ENCODE measurements at regions not wholly inside any gene's neighbourhood (a gene's known extent, or its start where the extent isn't known, plus 50 kb on each side); places are given as distances from the start of the nearest gene placed in this dataset.

DNA sequence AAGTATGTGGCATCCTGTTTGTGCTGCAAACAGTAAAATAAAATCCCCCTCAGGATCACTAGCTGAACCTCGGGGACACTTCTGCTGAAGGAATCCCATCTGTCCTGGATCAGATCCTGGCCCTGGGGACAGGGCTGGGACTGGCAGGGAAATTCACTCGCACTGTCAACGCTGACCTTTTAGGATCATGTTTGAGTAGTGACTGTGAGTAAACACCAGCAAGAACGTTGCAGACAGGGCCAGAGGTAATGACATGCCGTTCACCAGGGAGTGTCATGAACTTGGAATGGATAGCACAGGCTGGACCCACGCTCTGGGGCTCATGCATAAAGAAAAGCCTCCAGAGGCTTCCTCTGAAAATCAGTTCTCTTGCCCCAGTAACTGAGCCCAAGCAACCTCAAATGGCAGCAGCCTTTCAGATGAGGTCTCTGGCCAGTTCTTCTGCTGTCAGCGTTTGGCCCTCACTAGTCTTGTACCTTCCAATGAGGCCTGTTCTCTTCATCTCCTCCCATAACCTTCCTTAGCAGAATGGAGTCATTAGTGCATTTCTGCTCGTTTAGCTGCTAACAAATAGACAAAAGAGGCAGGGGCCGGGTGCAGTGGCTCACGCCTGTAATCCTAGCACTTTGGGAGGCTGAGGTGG, 51.0 kb upstream of the BARX2 start:
- Histone ChIP-seq H3K36me3 (ENCODE audit: control insufficient read depth in 3 of 3, insufficient read depth in 3 of 3, low read length in 3 of 3) (no peaks in the 10 kb centered on the region), H3K27me3 (ENCODE audit: control insufficient read depth in 3 of 3, insufficient read depth in 3 of 3, low read length in 3 of 3) (no peaks in the 10 kb centered on the region), H3K4me3 (ENCODE audit: low read length in 3 of 3) (peak overlapping the region in 1 of 3 donors; percentile 24), H3K9me3 (ENCODE audit: control insufficient read depth in 3 of 3, low read length in 3 of 3) (no peaks in the 10 kb centered on the region), H3K4me1 (ENCODE audit: control insufficient read depth in 3 of 3, insufficient read depth in 3 of 3, low read length in 3 of 3) (peaks cover 2 to 8% (median 6%) of the 10 kb centered on the region in 3 donors), H3K27ac (ENCODE audit: low read depth, low read length) (peak overlapping the region; percentile 31), H3K9ac (ENCODE audit: low read depth in 1 of 3, low read length in 3 of 3) (no peak overlapping the region)

DNA sequence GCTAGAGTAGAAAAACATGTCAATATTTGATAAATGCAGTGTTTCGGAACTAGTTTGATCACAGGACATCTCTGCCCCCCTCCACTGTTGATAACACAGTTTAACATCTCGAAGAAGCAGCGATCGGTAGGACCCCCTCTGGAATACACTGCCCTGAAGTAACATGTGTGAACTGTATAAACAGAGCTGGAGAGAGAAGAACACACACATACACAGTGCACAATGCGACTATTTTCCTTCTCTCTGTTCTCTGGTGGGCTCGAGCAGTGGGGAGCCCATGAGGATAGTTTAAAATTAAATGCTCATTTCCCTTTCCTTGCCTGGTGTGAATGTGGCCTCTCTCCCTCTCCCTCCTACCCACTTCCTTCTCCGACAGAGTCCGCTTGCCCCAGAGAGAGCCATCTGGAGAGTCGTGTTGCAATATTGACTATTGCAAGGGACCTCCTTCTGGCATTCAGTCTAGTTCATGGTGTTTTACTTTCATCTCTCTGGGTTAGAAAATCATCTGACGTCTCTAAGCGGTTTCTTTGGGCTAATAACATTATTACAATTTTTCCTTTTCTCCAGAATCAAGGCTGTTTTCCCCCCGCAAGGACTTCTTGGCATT, 51.6 kb upstream of the BARX2 start:
- H3K27me3 ChIP-seq (ENCODE audit: control insufficient read depth in 3 of 3, insufficient read depth in 3 of 3, low read length in 3 of 3): no peaks in the 10 kb centered on the region
- H3K4me1 ChIP-seq (ENCODE audit: control insufficient read depth in 3 of 3, insufficient read depth in 3 of 3, low read length in 3 of 3): peaks cover 2 to 8% (median 6%) of the 10 kb centered on the region in 3 donors
- peak overlapping the region; percentile 31 for H3K27ac ChIP-seq (ENCODE audit: low read depth, low read length)
- H3K9me3 ChIP-seq (ENCODE audit: control insufficient read depth in 3 of 3, low read length in 3 of 3): no peaks in the 10 kb centered on the region
- H3K36me3 ChIP-seq (ENCODE audit: control insufficient read depth in 3 of 3, insufficient read depth in 3 of 3, low read length in 3 of 3): no peaks in the 10 kb centered on the region
- no peak overlapping the region for H3K4me3 ChIP-seq (ENCODE audit: low read length in 3 of 3)
- no peak overlapping the region for H3K9ac ChIP-seq (ENCODE audit: low read depth in 1 of 3, low read length in 3 of 3)

DNA sequence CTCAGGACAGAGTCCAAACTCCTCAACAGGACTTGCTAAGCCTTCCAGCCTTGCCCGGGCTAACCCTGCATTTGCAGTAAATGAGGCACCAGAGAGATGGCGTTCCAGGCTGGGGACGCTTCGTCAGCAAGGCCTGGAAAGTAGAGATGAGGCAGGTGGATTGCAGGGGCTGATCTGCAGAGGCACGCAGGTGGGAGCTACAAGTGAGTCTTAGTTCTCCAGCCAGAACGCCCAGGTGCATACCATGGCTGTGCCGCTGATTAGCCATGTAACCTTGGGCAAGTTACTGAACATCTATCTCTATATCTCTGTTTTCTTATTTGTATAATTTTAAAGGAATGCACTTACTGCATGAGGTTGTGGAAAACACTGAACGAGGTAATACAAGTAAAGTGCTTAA, 52.7 kb upstream of the BARX2 start:
- H3K9me3 ChIP-seq (ENCODE audit: control insufficient read depth in 3 of 3, low read length in 3 of 3): no peaks in the 10 kb centered on the region
- H3K4me1 ChIP-seq (ENCODE audit: control insufficient read depth in 3 of 3, insufficient read depth in 3 of 3, low read length in 3 of 3): peaks cover 2 to 8% (median 6%) of the 10 kb centered on the region in 3 donors
- no peaks in the 10 kb centered on the region for H3K27me3 ChIP-seq (ENCODE audit: control insufficient read depth in 3 of 3, insufficient read depth in 3 of 3, low read length in 3 of 3)
- H3K36me3 ChIP-seq (ENCODE audit: control insufficient read depth in 3 of 3, insufficient read depth in 3 of 3, low read length in 3 of 3): no peaks in the 10 kb centered on the region
- no peak overlapping the region for H3K27ac ChIP-seq (ENCODE audit: low read depth, low read length)
- H3K4me3 ChIP-seq (ENCODE audit: low read length in 3 of 3): no peak overlapping the region
- H3K9ac ChIP-seq (ENCODE audit: low read depth in 1 of 3, low read length in 3 of 3): no peak overlapping the region

DNA sequence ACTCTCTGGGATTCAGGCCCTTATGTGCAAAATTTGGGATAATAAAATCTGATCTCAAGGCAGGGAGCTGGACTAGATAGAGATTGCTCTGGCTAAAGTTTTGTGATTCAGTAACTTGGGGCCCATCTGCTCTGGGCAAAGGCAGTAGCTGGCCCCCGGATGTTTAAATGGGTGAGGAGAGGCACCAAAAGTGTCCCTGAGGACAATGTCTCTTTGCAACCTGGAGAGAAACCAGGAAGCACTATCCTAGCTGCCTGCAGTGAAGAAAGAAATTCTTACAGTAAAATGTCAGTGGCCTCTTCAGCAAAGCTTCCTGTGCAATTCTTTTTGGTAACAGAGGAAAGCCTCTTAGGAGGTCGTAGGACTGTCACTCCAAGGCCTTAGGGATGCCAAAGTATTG, 54.6 kb upstream of the BARX2 start:
- H3K9ac ChIP-seq (ENCODE audit: low read depth in 1 of 3, low read length in 3 of 3): no peak overlapping the region

DNA sequence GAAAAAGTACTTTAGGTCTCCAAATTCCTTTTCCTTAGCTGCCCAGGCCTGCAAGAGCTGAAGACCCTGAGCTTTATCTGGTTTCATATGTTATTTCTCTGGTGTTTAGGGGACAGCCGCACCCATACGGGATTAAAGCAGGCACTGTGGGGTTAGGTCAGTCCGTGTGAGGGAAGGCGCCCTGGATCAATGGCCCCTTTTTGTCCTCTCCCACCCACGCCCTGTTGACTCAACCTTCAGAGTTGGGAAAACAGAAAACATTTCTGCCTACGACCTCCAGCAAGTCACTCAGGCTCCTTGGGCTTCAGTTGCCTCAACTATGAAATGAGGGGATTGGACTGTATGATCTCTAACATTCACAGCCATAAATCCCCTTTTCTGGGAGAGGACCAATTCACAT, 55.2 kb upstream of the BARX2 start:
- H3K9me3 ChIP-seq (ENCODE audit: control insufficient read depth in 3 of 3, low read length in 3 of 3): no peaks in the 10 kb centered on the region
- peaks cover 2 to 8% (median 6%) of the 10 kb centered on the region in 3 donors for H3K4me1 ChIP-seq (ENCODE audit: control insufficient read depth in 3 of 3, insufficient read depth in 3 of 3, low read length in 3 of 3)
- H3K36me3 ChIP-seq (ENCODE audit: control insufficient read depth in 3 of 3, insufficient read depth in 3 of 3, low read length in 3 of 3): no peaks in the 10 kb centered on the region
- no peak overlapping the region for H3K27ac ChIP-seq (ENCODE audit: low read depth, low read length)
- no peaks in the 10 kb centered on the region for H3K27me3 ChIP-seq (ENCODE audit: control insufficient read depth in 3 of 3, insufficient read depth in 3 of 3, low read length in 3 of 3)
- no peak overlapping the region for H3K9ac ChIP-seq (ENCODE audit: low read depth in 1 of 3, low read length in 3 of 3)
- H3K4me3 ChIP-seq (ENCODE audit: low read length in 3 of 3): no peak overlapping the region

More for the DNA sequence above, 54.6 kb upstream of the BARX2 start:
- Histone ChIP-seq H3K4me1 (ENCODE audit: control insufficient read depth in 3 of 3, insufficient read depth in 3 of 3, low read length in 3 of 3) (peaks cover 2 to 8% (median 6%) of the 10 kb centered on the region in 3 donors), H3K27me3 (ENCODE audit: control insufficient read depth in 3 of 3, insufficient read depth in 3 of 3, low read length in 3 of 3) (no peaks in the 10 kb centered on the region), H3K36me3 (ENCODE audit: control insufficient read depth in 3 of 3, insufficient read depth in 3 of 3, low read length in 3 of 3) (no peaks in the 10 kb centered on the region), H3K4me3 (ENCODE audit: low read length in 3 of 3) (no peak overlapping the region), H3K9me3 (ENCODE audit: control insufficient read depth in 3 of 3, low read length in 3 of 3) (no peaks in the 10 kb centered on the region), H3K27ac (ENCODE audit: low read depth, low read length) (no peak overlapping the region)

DNA sequence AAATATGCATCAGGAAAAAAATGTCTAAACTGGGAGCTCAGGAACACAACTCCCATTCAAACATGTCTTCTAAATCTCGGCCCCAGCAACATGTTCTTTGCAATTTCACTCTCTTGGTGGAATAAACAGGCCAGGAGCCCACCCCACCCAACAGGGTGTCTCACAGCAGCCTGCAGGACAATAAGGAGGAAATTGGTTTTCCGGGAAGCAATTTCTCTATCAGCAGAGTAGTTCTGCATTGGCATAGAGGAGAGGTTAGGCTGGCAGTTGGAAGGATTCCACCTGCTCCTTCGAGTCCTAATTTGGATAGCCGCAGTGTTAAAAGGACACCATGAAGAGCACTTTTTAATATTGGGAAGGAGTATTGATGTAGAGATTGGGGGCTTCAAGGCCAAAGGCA, 55.9 kb upstream of the BARX2 start:
- Histone ChIP-seq H3K36me3 (ENCODE audit: control insufficient read depth in 3 of 3, insufficient read depth in 3 of 3, low read length in 3 of 3) (no peaks in the 10 kb centered on the region), H3K27me3 (ENCODE audit: control insufficient read depth in 3 of 3, insufficient read depth in 3 of 3, low read length in 3 of 3) (no peaks in the 10 kb centered on the region), H3K9ac (ENCODE audit: low read depth in 1 of 3, low read length in 3 of 3) (no peak overlapping the region)

DNA sequence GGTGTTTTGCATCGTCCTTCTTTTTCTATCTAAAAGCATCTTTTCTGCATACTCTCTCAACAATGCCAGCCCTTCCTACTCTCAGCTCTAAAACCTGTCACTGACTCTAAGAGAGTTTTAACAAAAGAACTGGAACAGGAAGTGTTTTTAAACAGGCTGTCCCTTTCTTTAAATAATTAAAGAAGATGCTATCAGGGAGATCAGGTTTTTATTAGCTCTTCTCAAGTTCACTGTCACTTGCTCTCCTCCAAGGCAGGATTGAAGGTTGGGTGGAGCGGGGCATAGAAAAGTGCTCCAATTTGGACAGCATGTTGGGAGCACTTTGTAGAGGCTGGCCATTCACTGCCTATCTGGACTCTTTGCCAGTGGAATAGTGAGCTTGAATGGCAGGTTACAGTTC, 56.4 kb upstream of the BARX2 start:
- H3K27ac ChIP-seq (ENCODE audit: low read depth, low read length): no peak overlapping the region
- no peaks in the 10 kb centered on the region for H3K9me3 ChIP-seq (ENCODE audit: control insufficient read depth in 3 of 3, low read length in 3 of 3)
- no peak overlapping the region for H3K4me3 ChIP-seq (ENCODE audit: low read length in 3 of 3)
- no peaks in the 10 kb centered on the region for H3K27me3 ChIP-seq (ENCODE audit: control insufficient read depth in 3 of 3, insufficient read depth in 3 of 3, low read length in 3 of 3)
- no peak overlapping the region for H3K9ac ChIP-seq (ENCODE audit: low read depth in 1 of 3, low read length in 3 of 3)
- peaks cover 0 to 5% (median 2%) of the 10 kb centered on the region in 3 donors for H3K4me1 ChIP-seq (ENCODE audit: control insufficient read depth in 3 of 3, insufficient read depth in 3 of 3, low read length in 3 of 3)
- no peaks in the 10 kb centered on the region for H3K36me3 ChIP-seq (ENCODE audit: control insufficient read depth in 3 of 3, insufficient read depth in 3 of 3, low read length in 3 of 3)

More for the DNA sequence above, 55.9 kb upstream of the BARX2 start:
- Histone ChIP-seq H3K4me1 (ENCODE audit: control insufficient read depth in 3 of 3, insufficient read depth in 3 of 3, low read length in 3 of 3) (peaks cover 4 to 7% (median 5%) of the 10 kb centered on the region in 3 donors), H3K4me3 (ENCODE audit: low read length in 3 of 3) (no peak overlapping the region), H3K9me3 (ENCODE audit: control insufficient read depth in 3 of 3, low read length in 3 of 3) (no peaks in the 10 kb centered on the region), H3K27ac (ENCODE audit: low read depth, low read length) (no peak overlapping the region)

DNA sequence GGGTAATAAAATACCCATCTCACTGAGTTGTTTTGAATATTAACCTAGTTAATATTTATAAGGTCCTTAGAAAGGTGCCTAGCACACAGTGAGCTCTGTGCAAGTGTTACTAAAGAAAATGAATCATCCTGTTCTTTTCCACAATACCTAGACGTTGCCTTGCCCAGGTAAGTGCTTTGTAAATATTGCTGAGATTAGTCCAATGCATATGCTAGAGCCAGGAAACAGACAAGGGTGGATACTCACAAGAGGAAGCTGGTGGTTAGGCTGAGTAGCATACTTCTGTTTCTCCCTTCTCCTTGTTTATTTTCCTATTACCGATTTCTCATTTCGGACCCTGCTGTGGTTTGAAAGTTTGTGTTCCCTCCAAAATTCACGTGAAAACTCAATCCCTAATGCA, 58.1 kb upstream of the BARX2 start:
- Histone ChIP-seq H3K9me3 (ENCODE audit: control insufficient read depth in 3 of 3, low read length in 3 of 3) (no peaks in the 10 kb centered on the region), H3K9ac (ENCODE audit: low read depth in 1 of 3, low read length in 3 of 3) (no peak overlapping the region), H3K4me3 (ENCODE audit: low read length in 3 of 3) (no peak overlapping the region), H3K4me1 (ENCODE audit: control insufficient read depth in 3 of 3, insufficient read depth in 3 of 3, low read length in 3 of 3) (peaks cover 0 to 7% (median 0%) of the 10 kb centered on the region in 3 donors), H3K27ac (ENCODE audit: low read depth, low read length) (no peak overlapping the region), H3K27me3 (ENCODE audit: control insufficient read depth in 3 of 3, insufficient read depth in 3 of 3, low read length in 3 of 3) (no peaks in the 10 kb centered on the region), H3K36me3 (ENCODE audit: control insufficient read depth in 3 of 3, insufficient read depth in 3 of 3, low read length in 3 of 3) (no peaks in the 10 kb centered on the region)

DNA sequence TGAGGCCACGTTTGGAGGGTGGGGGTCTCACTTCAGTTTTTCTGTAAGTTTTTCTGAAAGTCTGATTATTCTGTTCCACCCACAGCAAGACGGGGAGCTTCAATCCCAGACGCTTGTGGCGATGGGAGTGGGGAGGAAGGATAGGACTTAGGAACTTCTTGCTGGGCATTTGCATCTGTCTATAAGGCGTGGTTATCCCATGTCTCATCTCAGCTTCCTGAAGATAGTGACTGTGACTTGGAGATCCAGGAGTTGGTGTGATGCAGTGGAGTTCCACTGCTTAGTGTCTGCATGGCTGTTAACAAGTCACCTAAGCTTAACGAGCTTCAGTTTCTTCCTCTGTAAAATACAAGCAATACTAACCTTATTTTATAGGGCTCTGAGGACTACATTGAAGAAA, 58.9 kb upstream of the BARX2 start:
- no peak overlapping the region for H3K9ac ChIP-seq (ENCODE audit: low read depth in 1 of 3, low read length in 3 of 3)
- H3K4me3 ChIP-seq (ENCODE audit: low read length in 3 of 3): no peak overlapping the region
- no peak overlapping the region for H3K27ac ChIP-seq (ENCODE audit: low read depth, low read length)
- no peaks in the 10 kb centered on the region for H3K9me3 ChIP-seq (ENCODE audit: control insufficient read depth in 3 of 3, low read length in 3 of 3)
- H3K4me1 ChIP-seq (ENCODE audit: control insufficient read depth in 3 of 3, insufficient read depth in 3 of 3, low read length in 3 of 3): peaks cover 0 to 7% (median 0%) of the 10 kb centered on the region in 3 donors
- H3K36me3 ChIP-seq (ENCODE audit: control insufficient read depth in 3 of 3, insufficient read depth in 3 of 3, low read length in 3 of 3): no peaks in the 10 kb centered on the region
- H3K27me3 ChIP-seq (ENCODE audit: control insufficient read depth in 3 of 3, insufficient read depth in 3 of 3, low read length in 3 of 3): no peaks in the 10 kb centered on the region

DNA sequence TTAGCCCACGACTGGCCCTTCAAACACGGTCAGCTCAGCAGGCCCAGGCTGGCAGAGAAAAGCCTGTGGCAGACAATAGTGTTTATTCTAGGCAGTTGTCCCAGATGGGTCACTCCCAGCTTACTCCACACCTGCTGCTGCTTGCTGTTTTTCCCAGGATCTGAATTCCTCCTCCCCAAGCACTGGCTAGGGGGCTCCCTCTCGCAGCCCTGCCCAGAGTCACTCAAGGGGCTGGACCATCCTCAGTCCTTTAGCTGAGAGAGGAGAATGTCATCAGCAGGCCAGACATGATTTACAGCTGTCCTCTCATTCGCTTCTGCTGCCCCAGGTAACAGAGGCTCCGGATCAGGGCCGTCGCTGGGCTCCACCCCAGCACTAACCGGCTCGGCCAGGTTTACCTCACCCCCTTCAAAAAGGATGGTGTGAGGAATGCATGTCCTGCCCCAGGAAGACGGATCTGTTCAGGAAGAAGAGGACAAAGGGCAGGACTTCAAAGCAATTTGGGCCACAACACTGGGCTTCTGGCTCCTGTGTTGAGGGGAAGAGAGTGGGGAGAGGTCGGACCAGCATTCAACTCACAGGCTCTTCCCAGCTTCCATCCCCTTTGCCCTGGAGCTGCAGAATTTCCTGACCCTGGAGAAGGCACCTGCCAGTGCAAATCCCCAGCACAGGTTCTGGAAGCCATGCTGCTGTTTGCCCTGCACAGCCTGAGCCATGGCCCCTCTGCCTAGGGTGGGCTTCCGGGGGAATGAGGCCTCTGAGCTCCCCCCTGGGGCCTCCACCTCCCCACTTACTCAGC, 59.7 kb upstream of the BARX2 start:
- Histone ChIP-seq H3K4me3 (ENCODE audit: low read length in 3 of 3) (no peak overlapping the region), H3K27me3 (ENCODE audit: control insufficient read depth in 3 of 3, insufficient read depth in 3 of 3, low read length in 3 of 3) (no peaks in the 10 kb centered on the region), H3K9me3 (ENCODE audit: control insufficient read depth in 3 of 3, low read length in 3 of 3) (no peaks in the 10 kb centered on the region), H3K36me3 (ENCODE audit: control insufficient read depth in 3 of 3, insufficient read depth in 3 of 3, low read length in 3 of 3) (no peaks in the 10 kb centered on the region), H3K4me1 (ENCODE audit: control insufficient read depth in 3 of 3, insufficient read depth in 3 of 3, low read length in 3 of 3) (peaks cover 0 to 7% (median 0%) of the 10 kb centered on the region in 3 donors), H3K9ac (ENCODE audit: low read depth in 1 of 3, low read length in 3 of 3) (no peak overlapping the region), H3K27ac (ENCODE audit: low read depth, low read length) (no peak overlapping the region)
